Stimulated activated CD8-positive, alpha-beta memory T cell treated with anti-CD3 and anti-CD28 coated beads, Interleukin-12 subunit alpha, Interleukin-12 subunit beta, amount 100 ng/mL, for 1 hour (primary cell): ENCODE measurements at regions not wholly inside any gene's neighbourhood (a gene's known extent, or its start where the extent isn't known, plus 50 kb on each side); places are given as distances from the start of the nearest gene placed in this dataset.
"Not testable (repeated sequence)": the region's sequence is repeated elsewhere in the genome, so short reads cannot be mapped to it uniquely, and the experiment has no call there.

Experiments
- DNase-seq: peaks from one replicate; pipeline ENCODE4 v3.0.0-alpha.2; 2020; ENCODE audit warnings: low read depth

DNA sequence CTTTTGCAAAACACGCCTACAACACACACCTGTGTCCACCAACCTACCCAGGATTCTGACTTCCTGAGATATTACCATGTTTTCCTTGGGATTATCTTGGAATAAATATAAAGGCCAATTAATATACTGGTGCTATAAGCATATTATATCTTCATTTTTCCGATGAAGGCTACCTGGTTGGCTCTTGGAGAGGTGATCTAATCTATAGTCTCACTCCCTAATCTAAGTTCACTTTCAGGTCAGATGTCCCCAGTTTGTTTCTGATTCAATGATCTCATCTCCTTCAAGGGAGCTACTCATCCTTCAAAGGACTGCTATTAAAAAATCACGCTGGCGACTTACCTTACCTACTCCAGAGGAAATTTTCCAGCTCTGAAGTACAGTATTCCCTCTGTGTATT, 517.5 kb downstream of the KLF5 start:
- no peak for DNase-seq

DNA sequence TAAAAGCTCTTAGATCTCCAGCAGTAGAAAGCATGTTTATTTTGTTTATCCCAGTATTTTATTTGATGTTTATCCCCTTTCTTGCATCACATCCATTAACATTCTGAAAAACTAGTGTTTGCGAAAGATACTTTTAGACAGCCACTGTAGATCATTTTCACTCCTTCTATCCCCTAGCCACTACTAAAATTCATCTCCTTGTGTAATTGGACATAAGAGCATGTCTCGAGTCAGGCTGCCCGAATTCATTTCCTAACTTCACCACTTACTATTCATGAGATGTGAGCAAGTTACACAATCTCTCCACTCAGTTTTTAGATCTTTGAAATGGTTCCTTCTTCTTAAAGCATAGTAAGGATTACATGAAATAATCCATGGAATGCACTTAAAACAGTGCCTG, 514.0 kb downstream of the KLF5 start:
- no peak for DNase-seq

DNA sequence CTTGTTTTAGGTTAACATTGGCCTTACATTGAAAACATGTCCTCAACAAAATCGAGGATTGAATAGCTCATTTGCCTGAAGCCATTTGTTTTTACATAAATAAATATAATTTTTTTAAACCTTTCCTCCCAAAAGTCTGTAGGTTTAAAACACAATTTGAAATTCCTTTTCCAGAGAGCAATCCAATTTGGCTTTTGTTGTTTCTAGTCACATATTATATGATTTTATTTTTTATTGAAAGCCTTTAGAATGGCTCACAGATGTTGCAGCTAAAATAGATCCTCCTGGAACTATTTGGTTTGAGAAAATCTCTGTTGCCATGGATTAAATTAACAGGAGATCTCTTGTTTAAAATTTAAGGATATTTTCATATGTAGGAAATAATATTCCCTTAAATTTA, 512.6 kb downstream of the KLF5 start:
- DNase-seq = no peak

DNA sequence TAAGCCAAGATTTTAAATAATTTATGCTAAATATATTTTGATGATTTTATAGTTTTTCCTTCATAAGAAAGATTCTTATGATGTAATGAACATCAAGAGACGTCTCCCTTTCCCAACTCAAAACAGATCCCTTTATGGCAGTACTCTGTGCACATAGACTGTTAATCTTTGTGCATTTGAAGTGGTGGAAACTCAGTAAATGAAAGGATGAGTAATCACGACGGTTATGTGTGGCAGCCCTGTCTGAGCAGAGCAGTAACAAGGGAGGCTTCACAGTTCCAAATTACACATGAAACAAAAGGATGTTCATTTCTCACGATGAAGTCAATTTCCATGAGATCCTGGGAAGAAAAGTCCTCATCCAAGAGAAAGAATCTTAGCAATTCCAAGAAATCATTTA, 498.1 kb downstream of the KLF5 start:
- DNase-seq = no peak

DNA sequence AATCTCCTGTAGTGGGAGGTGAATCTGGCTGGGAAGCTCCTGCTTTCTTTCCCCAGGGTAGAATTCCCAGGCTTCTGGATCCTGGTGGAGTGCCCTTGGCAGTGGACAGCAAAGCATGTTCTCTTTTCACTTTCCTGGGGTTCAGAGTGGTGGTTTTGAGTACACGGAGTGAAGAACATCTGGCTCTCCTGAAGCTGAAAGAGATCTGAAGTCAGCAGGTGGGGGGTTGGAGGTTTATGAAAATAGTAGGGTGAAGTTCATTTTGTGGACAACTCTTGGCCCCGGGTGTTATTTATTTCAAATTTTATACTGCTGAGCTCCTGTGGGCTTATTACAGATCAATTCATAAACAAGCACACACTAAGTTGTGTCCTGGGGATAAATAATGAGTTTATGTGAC, 497.3 kb downstream of the KLF5 start:
- DNase-seq = no peak

DNA sequence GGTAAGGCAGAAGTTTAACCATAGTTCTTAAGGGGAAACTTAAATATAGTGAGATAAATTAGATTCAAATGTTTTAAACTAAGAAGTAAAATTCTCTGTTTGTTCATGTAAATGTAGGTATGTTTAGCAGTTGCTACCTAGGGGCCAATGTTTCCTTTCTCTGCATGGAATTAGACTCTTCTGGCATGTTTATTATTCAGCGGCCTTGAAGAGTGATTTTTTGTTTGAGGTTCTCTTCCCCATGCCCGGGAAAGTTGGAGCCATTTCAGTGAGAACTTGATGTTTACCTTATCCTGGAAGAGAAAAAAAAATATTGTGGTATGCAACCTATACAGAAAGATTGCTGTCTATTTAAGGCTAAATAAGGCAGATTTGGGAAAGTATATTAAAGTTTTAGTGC, 492.9 kb downstream of the KLF5 start:
- DNase-seq = no peak

DNA sequence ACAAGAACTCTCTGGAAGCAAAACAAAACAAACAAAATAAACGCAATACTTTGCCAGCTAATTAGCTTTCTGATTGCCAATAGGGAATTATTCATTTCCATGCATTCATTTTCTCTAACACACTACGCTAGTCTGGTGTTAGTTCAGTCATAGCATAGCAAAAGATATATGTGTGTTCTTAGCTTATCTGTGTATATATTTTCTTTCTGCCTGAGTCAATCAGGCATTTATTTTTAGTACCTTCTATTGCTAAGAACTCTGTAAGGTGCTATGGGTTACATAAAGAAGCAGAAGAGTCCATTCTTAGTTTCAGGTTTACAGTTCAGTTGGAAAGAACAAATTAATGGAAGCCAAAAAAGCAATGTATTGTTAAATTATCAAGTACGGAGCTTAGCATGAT, 490.9 kb downstream of the KLF5 start:
- no peak for DNase-seq

DNA sequence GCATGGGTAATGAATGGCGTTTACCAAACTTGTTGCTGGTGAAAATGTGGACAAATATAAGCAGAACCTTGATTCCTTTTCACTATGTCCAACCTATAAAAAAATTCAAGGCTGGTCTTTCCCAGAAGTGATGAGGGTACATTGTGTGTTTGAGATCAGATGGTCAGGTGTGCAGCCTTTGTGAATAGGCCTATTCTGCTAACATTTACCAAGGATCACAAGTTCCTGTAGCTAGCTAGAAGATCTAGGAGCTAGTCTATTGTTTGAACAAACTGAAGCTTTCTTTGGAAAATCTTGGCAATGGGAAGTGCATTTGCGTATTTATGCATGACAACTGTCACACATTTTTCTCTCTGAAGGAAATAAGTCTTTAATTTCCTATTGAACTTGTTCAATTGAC, 489.6 kb downstream of the KLF5 start:
- DNase-seq = no peak

DNA sequence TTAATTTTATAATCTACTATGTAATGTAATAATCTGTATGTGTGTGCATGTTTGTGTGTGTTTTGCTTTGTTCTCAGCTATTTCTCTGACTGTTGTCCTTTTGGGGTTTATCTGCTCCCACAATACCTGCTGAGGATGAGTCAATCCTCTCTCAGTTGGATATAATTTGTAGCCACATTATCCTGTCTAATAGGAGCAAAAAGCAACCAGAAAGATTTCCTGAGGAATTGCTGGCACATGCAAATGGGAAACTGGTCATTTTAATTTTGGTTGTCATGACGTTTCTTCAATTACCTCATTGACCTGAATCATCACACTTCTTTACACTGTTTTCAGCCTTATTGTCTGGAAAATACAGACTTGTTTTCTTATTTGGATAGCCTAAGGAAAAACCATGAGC, 488.4 kb downstream of the KLF5 start:
- no peak for DNase-seq

DNA sequence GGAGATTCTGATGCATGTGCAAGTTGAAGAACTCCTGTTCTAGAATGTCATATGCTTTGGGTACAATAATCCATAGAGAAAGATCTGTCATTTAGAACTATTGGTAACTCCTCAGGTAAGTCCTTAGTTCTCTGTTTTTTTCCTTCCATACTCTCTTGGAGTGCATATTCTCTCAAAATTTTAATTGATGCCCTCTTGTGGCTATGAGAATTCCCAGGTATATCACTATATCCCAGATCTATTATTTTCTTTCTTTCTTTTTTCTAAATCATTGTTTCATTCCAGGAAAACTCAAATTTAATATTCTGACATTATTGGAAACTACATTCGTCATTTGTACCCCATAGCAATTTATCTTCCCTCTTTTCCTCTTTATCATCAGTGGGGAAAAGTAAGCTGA, 485.4 kb downstream of the KLF5 start:
- no peak for DNase-seq

DNA sequence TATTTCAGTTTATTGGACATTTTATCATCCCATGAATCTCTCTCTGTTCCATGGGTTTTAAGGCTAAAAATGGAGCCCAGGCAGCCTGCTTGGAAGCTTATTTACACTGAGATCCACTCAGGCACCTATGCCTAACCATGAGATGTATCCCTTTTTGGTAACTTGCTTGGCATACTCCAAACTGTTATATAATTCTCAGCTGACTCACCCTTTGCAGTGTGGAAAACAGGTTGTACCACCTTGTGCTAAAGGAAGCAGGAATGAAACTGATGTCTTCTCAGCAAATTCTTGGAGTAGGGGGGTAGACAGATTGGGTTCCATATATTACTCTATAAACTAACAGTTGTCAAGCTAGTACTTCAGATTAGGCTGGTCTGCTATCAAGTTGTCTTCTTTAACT, 483.6 kb downstream of the KLF5 start:
- DNase-seq = no peak

DNA sequence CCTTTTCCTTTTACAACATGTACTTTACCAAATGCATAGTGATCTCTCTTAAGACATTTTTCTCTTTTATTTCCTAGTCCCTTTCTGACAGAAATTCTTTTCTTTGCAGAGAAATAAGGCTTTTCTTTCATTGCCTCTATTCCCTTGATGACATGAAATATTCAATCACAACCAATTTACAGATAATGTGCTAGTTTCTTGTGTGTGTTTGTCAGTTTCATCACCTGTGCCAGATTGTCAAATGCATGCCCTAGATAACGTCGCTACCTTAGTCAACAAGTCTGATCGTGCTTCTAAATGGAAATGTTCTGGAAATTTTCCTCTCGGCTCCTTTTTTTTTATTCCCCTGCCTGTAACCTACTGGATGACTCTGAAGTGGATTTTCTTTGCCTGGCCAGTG, 478.1 kb downstream of the KLF5 start:
- no peak for DNase-seq

DNA sequence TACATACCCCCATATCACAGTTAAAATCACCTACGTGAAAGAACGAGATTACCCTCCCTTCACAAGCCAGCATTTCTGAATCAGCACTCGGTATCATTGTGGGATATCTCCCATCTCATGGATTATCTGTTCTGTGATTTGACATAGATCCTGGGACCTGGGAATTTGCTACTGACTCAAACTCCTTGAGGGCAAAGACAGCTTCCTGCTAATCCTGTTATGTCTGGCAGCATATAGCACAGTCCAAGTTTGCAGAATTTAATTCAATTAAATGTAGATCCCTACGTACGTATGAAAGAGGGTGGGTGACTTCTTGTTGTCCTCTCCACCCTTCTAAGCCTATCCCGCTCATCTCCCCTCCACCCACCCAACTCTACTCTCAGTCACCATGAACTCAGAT, 476.5 kb downstream of the KLF5 start:
- no peak for DNase-seq

DNA sequence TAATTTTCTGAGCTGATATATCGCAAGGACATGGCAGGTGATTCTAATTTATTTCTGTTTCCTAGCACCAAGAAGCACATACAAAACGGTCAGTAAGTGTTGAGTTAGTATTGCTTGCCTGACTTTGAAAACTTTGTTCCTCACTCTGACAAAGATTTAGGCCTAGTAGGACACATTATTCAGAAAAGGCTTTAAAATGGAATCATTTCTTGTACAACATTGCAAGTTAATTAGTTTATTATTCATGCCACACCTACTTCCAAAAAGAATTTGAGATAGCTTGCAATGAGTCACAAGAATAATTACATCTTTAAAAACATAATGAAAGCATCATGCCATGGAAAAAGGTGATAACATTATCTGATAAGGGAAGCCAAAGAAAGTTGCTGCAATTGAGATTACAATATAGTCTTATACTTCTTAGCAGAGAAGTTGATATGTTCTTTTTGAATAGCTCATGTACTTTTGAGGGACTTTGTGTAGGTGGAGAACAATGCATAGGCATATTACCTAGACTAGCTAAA, 474.2 kb downstream of the KLF5 start:
- DNase-seq = no peak

DNA sequence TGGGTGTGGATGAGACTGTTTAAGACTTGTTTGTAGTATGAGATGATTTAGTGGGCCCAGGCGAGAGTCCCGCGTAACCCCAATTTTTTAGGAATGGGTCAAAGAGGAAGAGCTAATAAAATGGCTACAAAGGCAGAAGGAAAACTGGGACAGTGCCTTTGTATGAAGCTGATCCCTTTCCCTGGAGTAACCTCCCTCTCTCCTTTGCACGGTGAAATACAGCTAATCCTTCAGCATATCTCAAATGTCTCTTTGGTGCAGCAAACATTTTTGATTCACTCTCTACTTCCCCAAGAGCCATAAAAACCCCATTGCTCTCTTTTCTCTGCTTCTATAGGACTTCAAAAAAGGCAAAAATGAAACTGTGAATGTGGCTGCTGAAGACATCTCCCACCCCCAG, 473.8 kb downstream of the KLF5 start:
- no peak for DNase-seq

DNA sequence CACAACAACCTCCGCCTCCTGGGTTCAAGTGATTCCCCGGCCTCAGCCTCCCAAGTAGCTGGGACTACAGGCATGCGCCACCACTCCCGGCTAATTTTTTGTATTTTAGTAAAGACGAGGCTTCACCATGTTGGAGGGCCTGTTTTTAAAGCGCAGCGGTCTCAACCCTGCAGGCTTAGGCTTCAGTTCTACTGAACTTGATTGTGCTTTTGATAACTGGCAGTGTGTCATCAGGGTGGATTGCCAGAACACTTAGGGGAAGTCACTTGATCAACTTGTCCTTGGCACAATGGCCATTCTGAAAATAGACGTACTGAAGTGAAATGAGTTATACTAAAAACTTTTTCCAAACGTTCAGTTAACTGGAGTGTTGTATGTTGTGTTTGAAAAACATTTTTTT, 472.2 kb downstream of the KLF5 start:
- no peak for DNase-seq

DNA sequence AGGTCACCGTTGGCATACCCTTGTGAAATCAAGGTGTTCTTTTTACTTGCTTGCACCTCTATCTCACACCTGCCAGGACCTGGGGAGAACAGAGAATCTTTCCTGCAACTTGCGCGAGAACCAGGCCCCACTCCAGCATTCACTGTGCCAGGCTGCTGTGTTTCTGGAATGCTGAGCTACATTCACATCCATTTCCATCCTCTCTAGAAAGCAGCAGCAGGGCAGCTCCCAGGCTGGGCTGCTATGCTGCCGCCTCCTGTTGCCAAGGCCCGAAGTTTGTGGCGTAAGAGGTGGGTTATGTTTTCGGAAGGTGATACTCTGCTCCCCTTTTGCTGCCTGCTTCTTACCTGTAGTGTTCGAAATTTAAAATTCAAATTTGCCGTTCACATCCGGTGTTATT, 464.1 kb downstream of the KLF5 start:
- DNase-seq = no peak

DNA sequence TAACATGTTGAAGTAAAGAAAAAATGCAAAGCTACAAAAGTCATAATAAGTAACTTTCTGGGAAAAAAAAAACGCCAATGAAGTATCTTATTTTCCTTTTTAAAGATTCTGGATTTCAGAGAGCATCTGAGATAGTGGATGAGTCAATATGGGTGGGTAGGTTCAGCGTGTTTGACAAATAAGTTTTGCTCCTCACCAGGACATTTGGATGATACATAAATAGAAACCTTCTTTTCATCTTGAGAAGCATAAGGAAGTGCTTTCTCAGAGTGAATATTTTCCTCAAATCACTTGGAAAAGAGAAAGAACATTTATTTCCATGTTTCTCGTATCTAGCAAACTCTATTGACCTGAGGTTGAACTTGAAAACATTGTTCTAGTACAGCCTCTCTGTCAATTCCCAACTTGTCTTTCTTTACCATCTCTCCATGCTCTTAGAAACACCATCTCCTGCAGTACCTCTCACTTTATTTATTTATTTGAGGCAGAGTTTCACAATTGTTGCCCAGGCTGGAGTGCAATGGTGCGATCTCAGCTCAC, 463.2 kb downstream of the KLF5 start:
- no peak for DNase-seq

DNA sequence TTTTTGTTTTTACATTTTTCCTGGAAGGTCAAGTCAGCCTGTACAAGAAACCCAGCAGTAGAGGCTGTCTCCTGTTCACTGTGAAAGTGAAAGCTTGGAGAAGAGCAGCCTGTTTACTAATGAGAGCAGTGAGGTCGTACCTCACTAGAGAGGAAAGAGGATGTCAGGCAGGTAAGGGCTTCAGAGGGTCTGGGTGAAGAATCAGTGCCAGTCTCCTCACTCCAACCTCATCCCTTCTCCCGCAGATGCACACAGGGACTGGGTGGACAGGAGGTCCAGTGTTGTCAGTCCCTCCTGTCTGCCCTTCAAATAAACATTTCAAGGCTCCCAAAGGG, 462.5 kb downstream of the KLF5 start:
- DNase-seq = peak; percentile 1

DNA sequence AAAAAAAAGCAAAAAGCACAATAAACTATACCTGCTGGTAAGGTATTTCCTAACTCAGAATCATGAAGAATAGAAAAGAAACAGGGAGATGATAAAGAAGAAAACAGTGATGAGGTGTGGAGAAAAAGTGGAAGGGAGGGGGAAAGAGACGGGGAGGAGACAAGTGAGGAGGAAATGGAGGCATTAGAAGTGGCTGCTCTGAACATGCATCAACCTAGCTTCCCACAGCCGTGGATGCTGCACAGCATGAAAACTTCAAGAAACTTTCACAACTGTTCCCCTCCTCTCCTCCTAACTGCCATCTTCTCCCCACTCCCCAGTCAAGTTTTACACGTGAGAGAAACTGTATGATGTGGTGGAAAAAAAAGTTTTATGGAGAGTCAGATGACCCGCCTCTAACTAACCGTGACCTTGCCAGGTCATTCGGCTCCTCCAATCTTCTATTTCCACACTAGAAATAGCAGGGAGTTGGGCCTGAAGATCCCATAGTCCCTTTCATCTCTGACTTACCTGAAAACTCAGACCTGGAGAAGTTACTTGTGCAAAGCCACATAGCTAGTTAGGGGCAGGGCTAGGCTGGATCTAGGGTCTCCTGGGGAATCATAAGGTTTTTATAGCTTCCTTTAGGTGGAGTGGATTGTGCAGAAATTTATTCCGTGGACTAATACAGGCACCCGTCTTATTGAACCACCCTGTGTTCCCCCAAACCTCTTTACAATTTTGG, 461.9 kb downstream of the KLF5 start:
- no peak for DNase-seq

DNA sequence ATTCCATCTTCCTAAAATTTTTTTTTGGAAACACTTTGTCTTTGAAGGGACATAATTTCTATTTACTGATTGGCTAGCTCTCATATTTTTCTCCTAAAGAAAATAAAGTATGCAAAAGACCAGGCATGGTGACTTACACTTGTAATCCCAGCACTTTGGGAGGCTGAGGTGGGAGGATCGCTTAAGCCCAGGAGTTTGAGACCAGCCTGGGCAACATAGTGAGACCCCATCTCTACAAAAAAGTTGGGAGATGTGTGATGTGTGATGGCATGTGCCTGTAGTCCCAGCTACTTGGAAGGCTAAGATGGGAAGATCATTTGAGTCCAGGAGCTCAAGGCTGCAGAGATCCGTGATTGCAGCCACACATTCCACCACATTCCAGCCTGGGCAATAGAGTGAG, 461.3 kb downstream of the KLF5 start:
- not testable (repeated sequence) for DNase-seq

DNA sequence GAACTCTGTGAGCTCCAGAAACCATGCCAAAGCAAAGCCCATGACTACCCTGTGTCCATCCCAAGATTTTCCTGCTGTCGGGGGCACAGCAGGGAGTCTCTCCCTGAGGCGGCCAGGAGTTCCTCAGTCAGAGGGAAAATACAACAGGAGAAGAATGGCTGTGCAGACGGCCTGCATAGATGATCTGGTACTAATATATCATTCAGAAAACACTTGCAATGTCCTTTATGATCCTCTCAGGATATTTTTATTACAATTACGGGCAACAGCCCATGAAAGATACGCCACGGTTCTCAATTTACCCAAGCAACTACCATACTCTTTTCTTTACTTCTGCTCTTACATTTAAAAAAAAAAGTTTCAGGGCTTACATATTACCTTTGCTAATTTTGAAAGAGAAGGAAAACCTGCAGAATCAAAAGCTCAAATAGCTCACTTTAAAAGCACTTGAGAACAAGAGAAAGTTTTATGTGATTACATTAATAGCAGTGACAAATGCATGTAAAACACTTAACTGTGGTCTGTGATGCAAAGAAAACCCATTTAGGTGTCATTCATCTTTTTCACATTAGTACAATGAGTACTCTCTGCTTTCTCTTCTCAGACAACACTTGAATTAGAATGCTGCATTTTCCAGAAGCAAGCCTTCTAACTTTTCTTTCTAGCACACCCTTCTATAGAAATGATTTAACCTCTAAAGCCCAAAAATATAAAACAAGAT, 460.8 kb downstream of the KLF5 start:
- no peak for DNase-seq

DNA sequence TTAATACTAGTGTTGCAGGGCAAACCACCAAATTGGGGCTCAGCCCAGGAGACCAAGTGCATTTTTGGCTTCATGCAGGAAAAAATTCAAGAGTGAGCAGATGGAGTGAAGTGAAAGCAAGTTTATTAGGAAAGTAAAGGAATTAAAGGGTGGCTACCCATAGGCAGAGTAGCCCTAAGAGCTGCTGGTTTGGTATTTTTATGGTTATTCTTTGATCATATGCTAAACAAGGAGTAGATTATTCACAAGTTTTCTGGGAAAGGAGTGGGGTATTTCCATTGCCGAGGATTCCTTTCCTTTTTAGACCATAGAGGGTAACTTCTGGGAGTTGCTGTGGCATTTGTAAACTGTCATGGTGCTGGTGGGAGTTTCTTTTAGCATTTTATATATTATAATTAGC, 459.0 kb downstream of the KLF5 start:
- no peak for DNase-seq

DNA sequence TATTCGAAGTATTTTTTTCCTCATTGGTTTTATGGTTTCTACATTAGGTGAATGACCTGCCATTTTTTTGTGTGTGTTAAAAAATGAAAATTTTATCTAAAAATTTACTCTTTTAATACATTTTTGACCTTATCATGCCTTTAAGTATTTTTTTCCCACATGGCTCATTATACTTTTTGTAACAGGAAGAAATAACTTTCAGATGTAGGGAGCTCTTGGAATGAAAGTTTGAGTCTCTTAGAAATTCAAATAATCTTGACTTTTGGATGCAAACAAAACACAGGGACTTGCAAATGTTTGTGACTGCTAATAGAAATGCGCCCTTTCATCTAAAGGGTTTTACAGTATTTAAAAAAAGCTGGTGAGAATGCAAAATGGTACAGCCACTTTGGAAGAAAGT, 457.9 kb downstream of the KLF5 start:
- no peak for DNase-seq
